H1 (cell line): ENCODE measurements at regions not wholly inside any gene's neighbourhood (a gene's known extent, or its start where the extent isn't known, plus 50 kb on each side); places are given as distances from the start of the nearest gene placed in this dataset.

Source experiments
- CTCF ChIA-PET: fragments of 300-600 bp; sonication (Branson Sonifier 250); formaldehyde crosslinking; loops from one replicate; lab custom pipeline; 2021; ENCODE audit not compliant: partially characterized antibody; lab: Charles Lee
- POLR2A ChIA-PET: fragments of 300-600 bp; sonication (Branson Sonifier 250); formaldehyde crosslinking; loops from one replicate; lab custom pipeline; 2021; ENCODE audit warnings: inconsistent platforms; ENCODE audit not compliant: partially characterized antibody; lab: Charles Lee
- DNase-seq, 2 experiments: peaks; one replicate each; pipeline versions ENCODE4 v3.0.0 to v3.0.0-alpha.2; 2010 to 2022; ENCODE audit warnings: low spot score in 2 of 2, low read depth in 1 of 2, mixed read lengths in 1 of 2
- FAIRE-seq: peaks from 2 replicates; lab custom pipeline; 2011; peaks lifted over from hg19 to GRCh38; lab: Jason Lieb, UNC
- H2AFZ ChIP-seq: 2 replicates; pipeline ENCODE4 v1.8.1; 2012; ENCODE audit warnings: low read length, inconsistent platforms
- H2AK5ac ChIP-seq: 2 replicates; pipeline ENCODE4 v1.6.1; 2013; ENCODE audit warnings: low read depth, low read length
- H2BK120ac ChIP-seq: replicated peaks from 2 replicates; pipeline ENCODE3; 2013; ENCODE audit warnings: low read depth, low read length, inconsistent platforms
- H2BK12ac ChIP-seq: 2 replicates; pipeline ENCODE4 v1.6.1; 2013; ENCODE audit warnings: low read depth, low read length
- H2BK15ac ChIP-seq: 2 replicates; pipeline ENCODE4 v1.6.1; 2013; ENCODE audit warnings: low read length
- H2BK20ac ChIP-seq: 2 replicates; pipeline ENCODE4 v1.6.1; 2013; ENCODE audit warnings: low read length
- H2BK5ac ChIP-seq: 2 replicates; pipeline ENCODE4 v1.6.1; 2013; ENCODE audit warnings: low read depth, low read length
- H3K14ac ChIP-seq: 2 replicates; pipeline ENCODE4 v1.6.1; 2013; ENCODE audit warnings: inconsistent platforms; ENCODE audit not compliant: insufficient read length
- H3K18ac ChIP-seq: 2 replicates; pipeline ENCODE4 v1.6.1; 2013; ENCODE audit warnings: low read length; ENCODE audit errors: extremely low read depth
- H3K23ac ChIP-seq: 2 replicates; pipeline ENCODE4 v1.6.1; 2013; ENCODE audit warnings: inconsistent platforms; ENCODE audit not compliant: insufficient read length
- H3K23me2 ChIP-seq: 2 replicates; pipeline ENCODE4 v1.6.1; 2013; ENCODE audit warnings: low read depth, low read length
- H3K27ac ChIP-seq: 2 replicates; pipeline ENCODE4 v1.6.1; 2011; ENCODE audit warnings: low read depth, low read length, inconsistent platforms
- H3K27me3 ChIP-seq, 4 experiments: replicated peaks in 1 of 4; 1 replicate in 1 of 4; 2 replicates in 3 of 4; pipeline versions ENCODE4 v1.6.1 to v1.8.1; 2011 to 2013; ENCODE audit warnings: low read length in 3 of 4, mild to moderate bottlenecking in 3 of 4, inconsistent platforms in 2 of 4, mixed read lengths in 2 of 4, moderate library complexity in 1 of 4; ENCODE audit not compliant: control insufficient read depth in 3 of 4, insufficient read depth in 3 of 4; ENCODE audit errors: extremely low read depth in 1 of 4
- H3K36me3 ChIP-seq, 4 experiments: 2 replicates each; pipeline versions ENCODE4 v1.6.1 to v1.8.1; 2011 to 2013; ENCODE audit warnings: mild to moderate bottlenecking in 4 of 4, low read length in 3 of 4, moderate library complexity in 2 of 4, control low read depth in 1 of 4, inconsistent platforms in 1 of 4; ENCODE audit not compliant: insufficient read depth in 4 of 4, control insufficient read depth in 2 of 4
- H3K4ac ChIP-seq: replicated peaks from 2 replicates; pipeline ENCODE3; 2013; ENCODE audit warnings: low read length, low read depth, mixed read lengths, inconsistent platforms; ENCODE audit not compliant: insufficient read length
- H3K4me1 ChIP-seq, 4 experiments: replicated peaks in 1 of 4; 1 replicate in 1 of 4; 2 replicates in 3 of 4; pipeline versions ENCODE4 v1.6.1 to v1.8.1; 2011 to 2013; ENCODE audit warnings: low read length in 3 of 4, inconsistent platforms in 2 of 4, mixed read lengths in 1 of 4; ENCODE audit not compliant: insufficient read depth in 4 of 4, control insufficient read depth in 3 of 4
- H3K4me2 ChIP-seq, 2 experiments: 2 replicates each; pipeline versions ENCODE4 v1.6.1 to v1.8.1; 2011 to 2013; ENCODE audit warnings: low read depth in 2 of 2, low read length in 2 of 2, control low read depth in 1 of 2, inconsistent platforms in 1 of 2, mild to moderate bottlenecking in 1 of 2; ENCODE audit not compliant: insufficient read depth in 1 of 2
- H3K4me3 ChIP-seq, 4 experiments: fragments of 200-600, 300-600 bp in 1 of 4; sonication (generic), shearing (Covaris generic), sonication (Bioruptor Twin) in 1 of 4; 2 replicates each; pipeline versions ENCODE4 v1.5.1 to v1.8.1; 2011 to 2016; ENCODE audit warnings: low read length in 4 of 4, low read depth in 3 of 4, control low read depth in 2 of 4, inconsistent platforms in 2 of 4, mild to moderate bottlenecking in 2 of 4, mixed read lengths in 1 of 4, moderate library complexity in 1 of 4; ENCODE audit not compliant: insufficient read depth in 2 of 4; ENCODE audit errors: extremely low read depth in 1 of 4
- H3K56ac ChIP-seq: replicated peaks from 2 replicates; pipeline ENCODE3; 2013; ENCODE audit warnings: low read depth, mild to moderate bottlenecking, mixed read lengths, low read length, inconsistent platforms; ENCODE audit not compliant: insufficient read length
- H3K79me1 ChIP-seq: 2 replicates; pipeline ENCODE4 v1.6.1; 2013; ENCODE audit warnings: low read depth, low read length, control low read depth
- H3K79me2 ChIP-seq, 2 experiments: 2 replicates each; pipeline versions ENCODE4 v1.6.1 to v1.8.1; 2012 to 2013; ENCODE audit warnings: low read length in 2 of 2, mild to moderate bottlenecking in 2 of 2, inconsistent platforms in 1 of 2; ENCODE audit not compliant: insufficient read depth in 2 of 2, control insufficient read depth in 1 of 2
- H3K9ac ChIP-seq, 4 experiments: replicated peaks in 1 of 4; 1 replicate in 1 of 4; 2 replicates in 3 of 4; pipeline versions ENCODE4 v1.6.1 to v1.8.1; 2011 to 2013; ENCODE audit warnings: low read depth in 3 of 4, low read length in 3 of 4, control low read depth in 2 of 4, mild to moderate bottlenecking in 2 of 4, moderate library complexity in 2 of 4, inconsistent platforms in 1 of 4; ENCODE audit errors: extremely low read depth in 1 of 4
- H3K9me3 ChIP-seq, 2 experiments: 2 replicates each; pipeline versions ENCODE4 v1.6.1 to v1.8.1; 2012 to 2013; ENCODE audit warnings: mild to moderate bottlenecking in 2 of 2, moderate library complexity in 2 of 2, control low read depth in 1 of 2, inconsistent platforms in 1 of 2, low read depth in 1 of 2, low read length in 1 of 2, mixed read lengths in 1 of 2; ENCODE audit not compliant: insufficient read depth in 2 of 2
- H4K20me1 ChIP-seq, 2 experiments: replicated peaks in 1 of 2; 2 replicates each; pipeline versions ENCODE3 to v1.8.1; 2011 to 2013; ENCODE audit warnings: inconsistent platforms in 2 of 2, low read length in 2 of 2, mild to moderate bottlenecking in 1 of 2; ENCODE audit not compliant: insufficient read depth in 2 of 2, control insufficient read depth in 1 of 2
- H4K5ac ChIP-seq: 2 replicates; pipeline ENCODE4 v1.6.1; 2013; ENCODE audit warnings: low read length, low read depth, mixed read lengths, inconsistent platforms; ENCODE audit not compliant: insufficient read length
- H4K8ac ChIP-seq: 2 replicates; pipeline ENCODE4 v1.8.0; 2013; ENCODE audit warnings: mild to moderate bottlenecking, moderate library complexity, low read length, inconsistent platforms; ENCODE audit not compliant: insufficient read depth; ENCODE audit errors: extremely low read depth
- H4K91ac ChIP-seq: replicated peaks from 2 replicates; pipeline ENCODE3; 2013; ENCODE audit warnings: low read length, mixed read lengths, inconsistent platforms; ENCODE audit not compliant: insufficient read length
- ASH2L ChIP-seq: fragments of 200-600, 300-600 bp; sonication (generic); IDR thresholded peaks from one replicate; pipeline ENCODE4 v1.7.1; 2017; ENCODE audit warnings: low read length
- CREB1 ChIP-seq: IDR thresholded peaks from 2 replicates; pipeline ENCODE4 v1.6.1; 2012; ENCODE audit warnings: inconsistent platforms
- SP1 ChIP-seq: IDR thresholded peaks from 2 replicates; pipeline ENCODE4 v1.6.1; 2011; ENCODE audit warnings: low read depth, low read length
- WGBS, 2 experiments: shearing (Covaris generic) in 1 of 2; methylation state at CpG; one replicate each; pipeline versions ENCODE4 v1.1.6 to v1.1.7; 2013 to 2015; ENCODE audit warnings: low lambda C conversion rate in 2 of 2, mixed read lengths in 2 of 2, inconsistent platforms in 1 of 2, low coverage in 1 of 2, missing lambda C conversion rate in 1 of 2; ENCODE audit not compliant: insufficient replicate concordance in 2 of 2, insufficient coverage in 1 of 2, insufficient read length in 1 of 2; ENCODE audit errors: extremely low coverage in 1 of 2, missing lambda C conversion rate in 1 of 2; 5-methylcytosine and 5-hydroxymethylcytosine counted together

- Histone ChIP-seq H3K56ac (no peak overlapping the region), H2BK120ac (no peak overlapping the region), H3K27ac (no peak overlapping the region), H3K79me1 (no peaks in the 10 kb centered on the region), H3K36me3 (no peaks in the 10 kb centered on the region), H3K27me3 (no peaks in the 10 kb centered on the region), H3K4me1 (peaks cover 0 to 2% (median 0%) of the 10 kb centered on the region in 4 experiments; a peak in 2 of 7 replicates), H3K4me2 (no peak overlapping the region), H3K79me2 (no peaks in the 10 kb centered on the region), H4K91ac (no peak overlapping the region), H3K23me2 (no peaks in the 10 kb centered on the region), H3K9ac (no peak overlapping the region), H2BK15ac (no peak overlapping the region), H2AK5ac (no peak overlapping the region), H4K8ac (no peak overlapping the region), H3K9me3 (no peaks in the 10 kb centered on the region; a peak in 1 of 4 replicates), H3K14ac (no peak overlapping the region), H3K4ac (no peak overlapping the region), H2AFZ (peak overlapping the region; percentile 26; the same call in 1 of the 2 replicates), H4K20me1 (no peaks in the 10 kb centered on the region), H2BK12ac (no peak overlapping the region), H2BK20ac (no peak overlapping the region), H2BK5ac (no peak overlapping the region), H3K4me3 (no peak overlapping the region), H3K18ac (no peak overlapping the region), H3K23ac (no peak overlapping the region), H4K5ac (no peak overlapping the region)
- TF ChIP-seq CREB1: no peak
- no peak for TF ChIP-seq ASH2L
- no peak for TF ChIP-seq SP1
- DNase-seq (no peak), FAIRE-seq (no peak)
- ChIA-PET CTCF (no interaction called here), POLR2A (no interaction called here)
- WGBS, 2 experiments: 75% methylated on average over 4 of the region's 4 CpGs; no CpG with 5 or more reads in 1 of the 2 experiments
Observed at GRCh38 chr2:221282386-221282785, 289.7 kb downstream of the EPHA4 start.
